OCI-LY1 (cell line): ENCODE measurements at regions not wholly inside any gene's neighbourhood (a gene's known extent, or its start where the extent isn't known, plus 50 kb on each side); places are given as distances from the start of the nearest gene placed in this dataset.

Source experiments
- CTCF ChIP-seq: fragments of 200-600 bp; sonication (generic), shearing (Covaris generic); IDR thresholded peaks from 2 replicates; pipeline ENCODE4 v1.5.1; 2017; ENCODE audit warnings: mild to moderate bottlenecking, antibody characterized with exemption, low read length, moderate library complexity, mixed read lengths
- EZH2 ChIP-seq: fragments of 200-600 bp; sonication (generic), shearing (Covaris generic); IDR thresholded peaks from 2 replicates; pipeline ENCODE4 v1.8.0; 2017; ENCODE audit warnings: borderline replicate concordance, mixed run types, mild to moderate bottlenecking, antibody characterized with exemption, low read length, moderate library complexity, mixed read lengths

- TF ChIP-seq CTCF (no peak), EZH2 (no peak)
Observed at GRCh38 chr20:48552550-48552949, 275.2 kb downstream of the PREX1 start.
